HepG2 (cell line): ENCODE measurements at regions not wholly inside any gene's neighbourhood (a gene's known extent, or its start where the extent isn't known, plus 50 kb on each side); places are given as distances from the start of the nearest gene placed in this dataset.
"Not testable (repeated sequence)": the region's sequence is repeated elsewhere in the genome, so short reads cannot be mapped to it uniquely, and the experiment has no call there.

ENCODE experiments used
- EP300 ChIP-seq, 3 experiments: sonication (generic) in 1 of 3; formaldehyde crosslinking in 1 of 3; IDR thresholded peaks; 2 replicates each; pipeline versions ENCODE4 v1.5.1 to v1.6.1; 2011 to 2020; ENCODE audit warnings: low read depth in 2 of 3, low read length in 2 of 3, borderline replicate concordance in 1 of 3, improper control_type of control experiment in 1 of 3, mild to moderate bottlenecking in 1 of 3, missing genetic modification reagents in 1 of 3, moderate library complexity in 1 of 3
- NFIC ChIP-seq: IDR thresholded peaks from 2 replicates; pipeline ENCODE4 v1.6.1; 2012; ENCODE audit warnings: mild to moderate bottlenecking, low read length, inconsistent platforms
- TF ChIP-seq, protein P1 (sequence below): sonication (generic); formaldehyde crosslinking; IDR thresholded peaks from 2 replicates; pipeline ENCODE4 v1.5.0; 2020; ENCODE audit warnings: mild to moderate bottlenecking, missing genetic modification reagents, moderate library complexity

DNA sequence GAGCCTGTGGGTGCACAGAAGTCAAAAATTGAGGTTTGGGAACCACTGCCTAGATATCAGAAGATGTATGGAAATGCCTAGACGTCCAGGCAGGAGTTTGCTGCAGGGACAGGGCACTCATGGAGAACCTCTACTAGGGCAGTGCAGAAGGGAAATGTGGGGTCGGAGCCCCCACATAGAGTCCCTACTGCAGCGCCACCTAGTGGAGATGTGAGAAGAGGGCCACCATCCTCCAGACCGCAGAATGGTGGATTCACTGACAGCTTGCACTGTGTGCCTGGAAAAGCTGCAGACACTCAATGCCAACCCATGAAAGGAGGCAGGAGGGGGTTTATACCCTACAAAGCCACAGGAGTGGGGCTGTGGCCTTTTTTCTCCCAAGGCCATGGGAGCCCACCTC, 159.0 kb upstream of the ROPN1B start:
- not testable (repeated sequence) for TF ChIP-seq NFIC; EP300 (IDR thresholded peaks at IDR 0.05; ENCODE audit: low read depth in 2 of 2, low read length in 2 of 2); EP300 (CRISPR knock-in tag; IDR thresholded peaks at IDR 0.05; ENCODE audit: borderline replicate concordance)
- TF ChIP-seq, protein P1, sequence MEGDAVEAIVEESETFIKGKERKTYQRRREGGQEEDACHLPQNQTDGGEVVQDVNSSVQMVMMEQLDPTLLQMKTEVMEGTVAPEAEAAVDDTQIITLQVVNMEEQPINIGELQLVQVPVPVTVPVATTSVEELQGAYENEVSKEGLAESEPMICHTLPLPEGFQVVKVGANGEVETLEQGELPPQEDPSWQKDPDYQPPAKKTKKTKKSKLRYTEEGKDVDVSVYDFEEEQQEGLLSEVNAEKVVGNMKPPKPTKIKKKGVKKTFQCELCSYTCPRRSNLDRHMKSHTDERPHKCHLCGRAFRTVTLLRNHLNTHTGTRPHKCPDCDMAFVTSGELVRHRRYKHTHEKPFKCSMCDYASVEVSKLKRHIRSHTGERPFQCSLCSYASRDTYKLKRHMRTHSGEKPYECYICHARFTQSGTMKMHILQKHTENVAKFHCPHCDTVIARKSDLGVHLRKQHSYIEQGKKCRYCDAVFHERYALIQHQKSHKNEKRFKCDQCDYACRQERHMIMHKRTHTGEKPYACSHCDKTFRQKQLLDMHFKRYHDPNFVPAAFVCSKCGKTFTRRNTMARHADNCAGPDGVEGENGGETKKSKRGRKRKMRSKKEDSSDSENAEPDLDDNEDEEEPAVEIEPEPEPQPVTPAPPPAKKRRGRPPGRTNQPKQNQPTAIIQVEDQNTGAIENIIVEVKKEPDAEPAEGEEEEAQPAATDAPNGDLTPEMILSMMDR (CRISPR knock-in tag): peak; percentile 23
